Sigmoid colon (tissue), 4 donors: ENCODE measurements at regions not wholly inside any gene's neighbourhood (a gene's known extent, or its start where the extent isn't known, plus 50 kb on each side); places are given as distances from the start of the nearest gene placed in this dataset.

Experiments
- CTCF ChIP-seq, 4 experiments: fragments of 450-650 bp in 3 of 4; fragments of 200-600 bp in 1 of 4; IDR thresholded peaks; one replicate each; pipeline ENCODE4 v1.5.1; 2016 to 2019; ENCODE audit warnings: antibody characterized with exemption in 4 of 4, mild to moderate bottlenecking in 3 of 4, moderate library complexity in 2 of 4
- EP300 ChIP-seq, 4 donors: sonication (generic); formaldehyde crosslinking; IDR thresholded peaks; one replicate each; pipeline ENCODE4 v1.6.1; 2017; ENCODE audit warnings: antibody characterized with exemption in 4 of 4
- POLR2A ChIP-seq, 2 donors: fragments of 450-650 bp; IDR thresholded peaks; one replicate each; pipeline ENCODE4 v1.6.1; 2016; ENCODE audit warnings: antibody characterized with exemption in 2 of 2, mild to moderate bottlenecking in 2 of 2, moderate library complexity in 2 of 2

GRCh38 chr1:87170931-87171598 is 157.6 kb upstream of the LMO4 start:
- TF ChIP-seq CTCF (IDR thresholded peaks at IDR 0.05) = no peak
- TF ChIP-seq EP300 (IDR thresholded peaks at IDR 0.05) = no peak
- no peak for TF ChIP-seq POLR2A (IDR thresholded peaks at IDR 0.05)
